ENCODE measurements at regions not wholly inside any gene's neighbourhood (a gene's known extent, or its start where the extent isn't known, plus 50 kb on each side); places are given as distances from the start of the nearest gene placed in this dataset.

- H3K36me3 ChIP-seq (ENCODE audit: insufficient read depth, low read length), result no peaks in the 10 kb centered on the region
These were observed 134.2 kb downstream of the CHIC2 start for GRCh38 chr4:53929955-53930798.

GRCh38 chr4:53929311-53929710 lies 135.1 kb downstream of the CHIC2 start:
- Histone ChIP-seq H3K36me3 (ENCODE audit: insufficient read depth, low read length) (no peaks in the 10 kb centered on the region), H2AFZ (ENCODE audit: low read depth, low read length) (no peak overlapping the region), H3K4me1 (ENCODE audit: insufficient read depth, low read length) (no peaks in the 10 kb centered on the region), H3K9me3 (ENCODE audit: low read length) (no peaks in the 10 kb centered on the region), H3K27me3 (ENCODE audit: insufficient read depth, low read length) (peaks cover 13% of the 10 kb centered on the region), H3K4me3 (ENCODE audit: low read length) (no peak overlapping the region)

More at GRCh38 chr4:53929955-53930798, 134.2 kb downstream of the CHIC2 start:
- H3K4me3 ChIP-seq (ENCODE audit: low read length), result no peak overlapping the region
- peaks cover 9% of the 10 kb centered on the region for H3K27me3 ChIP-seq (ENCODE audit: insufficient read depth, low read length)
- no peaks in the 10 kb centered on the region for H3K4me1 ChIP-seq (ENCODE audit: insufficient read depth, low read length)
- no peak overlapping the region for H2AFZ ChIP-seq (ENCODE audit: low read depth, low read length)
- H3K9me3 ChIP-seq (ENCODE audit: low read length), result no peaks in the 10 kb centered on the region

- H3K36me3 ChIP-seq (ENCODE audit: insufficient read depth, low read length), result no peaks in the 10 kb centered on the region
- H2AFZ ChIP-seq (ENCODE audit: low read depth, low read length), result no peak overlapping the region
- peaks cover 13% of the 10 kb centered on the region for H3K27me3 ChIP-seq (ENCODE audit: insufficient read depth, low read length)
- no peak overlapping the region for H3K4me3 ChIP-seq (ENCODE audit: low read length)
- no peaks in the 10 kb centered on the region for H3K4me1 ChIP-seq (ENCODE audit: insufficient read depth, low read length)
- no peaks in the 10 kb centered on the region for H3K9me3 ChIP-seq (ENCODE audit: low read length)
These were observed 135.6 kb downstream of the CHIC2 start for GRCh38 chr4:53928825-53929224.

GRCh38 chr4:53925050-53925605 lies 139.3 kb downstream of the CHIC2 start:
- no peak overlapping the region for H3K4me3 ChIP-seq (ENCODE audit: low read length)
- no peaks in the 10 kb centered on the region for H3K4me1 ChIP-seq (ENCODE audit: insufficient read depth, low read length)
- H3K9me3 ChIP-seq (ENCODE audit: low read length), result no peaks in the 10 kb centered on the region
- H2AFZ ChIP-seq (ENCODE audit: low read depth, low read length), result no peak overlapping the region
- H3K36me3 ChIP-seq (ENCODE audit: insufficient read depth, low read length), result no peaks in the 10 kb centered on the region
- peaks cover 14% of the 10 kb centered on the region for H3K27me3 ChIP-seq (ENCODE audit: insufficient read depth, low read length)

- no peaks in the 10 kb centered on the region for H3K36me3 ChIP-seq (ENCODE audit: insufficient read depth, low read length)
- no peaks in the 10 kb centered on the region for H3K4me1 ChIP-seq (ENCODE audit: insufficient read depth, low read length)
- no peak overlapping the region for H3K4me3 ChIP-seq (ENCODE audit: low read length)
- no peaks in the 10 kb centered on the region for H3K9me3 ChIP-seq (ENCODE audit: low read length)
- peaks cover 18% of the 10 kb centered on the region for H3K27me3 ChIP-seq (ENCODE audit: insufficient read depth, low read length)
- H2AFZ ChIP-seq (ENCODE audit: low read depth, low read length), result no peak overlapping the region
These were observed 139.9 kb downstream of the CHIC2 start for GRCh38 chr4:53924333-53925049.

- H2AFZ ChIP-seq (ENCODE audit: low read depth, low read length), result no peak overlapping the region
- H3K27me3 ChIP-seq (ENCODE audit: insufficient read depth, low read length), result peaks cover 18% of the 10 kb centered on the region
- H3K36me3 ChIP-seq (ENCODE audit: insufficient read depth, low read length), result no peaks in the 10 kb centered on the region
- H3K4me3 ChIP-seq (ENCODE audit: low read length), result no peak overlapping the region
- H3K9me3 ChIP-seq (ENCODE audit: low read length), result no peaks in the 10 kb centered on the region
- no peaks in the 10 kb centered on the region for H3K4me1 ChIP-seq (ENCODE audit: insufficient read depth, low read length)
These were observed 140.5 kb downstream of the CHIC2 start for GRCh38 chr4:53923921-53924320.

GRCh38 chr4:53921856-53922255 lies 142.5 kb downstream of the CHIC2 start:
- Histone ChIP-seq H3K27me3 (ENCODE audit: insufficient read depth, low read length) (peaks cover 24% of the 10 kb centered on the region), H2AFZ (ENCODE audit: low read depth, low read length) (no peak overlapping the region), H3K9me3 (ENCODE audit: low read length) (no peaks in the 10 kb centered on the region), H3K4me1 (ENCODE audit: insufficient read depth, low read length) (no peaks in the 10 kb centered on the region), H3K4me3 (ENCODE audit: low read length) (no peak overlapping the region), H3K36me3 (ENCODE audit: insufficient read depth, low read length) (no peaks in the 10 kb centered on the region)

GRCh38 chr4:53920883-53921282 lies 143.5 kb downstream of the CHIC2 start:
- H3K4me3 ChIP-seq (ENCODE audit: low read length), result no peak overlapping the region
- peaks cover 19% of the 10 kb centered on the region for H3K27me3 ChIP-seq (ENCODE audit: insufficient read depth, low read length)
- H3K36me3 ChIP-seq (ENCODE audit: insufficient read depth, low read length), result no peaks in the 10 kb centered on the region
- no peak overlapping the region for H2AFZ ChIP-seq (ENCODE audit: low read depth, low read length)
- no peaks in the 10 kb centered on the region for H3K4me1 ChIP-seq (ENCODE audit: insufficient read depth, low read length)
- no peaks in the 10 kb centered on the region for H3K9me3 ChIP-seq (ENCODE audit: low read length)

- Histone ChIP-seq H3K9me3 (ENCODE audit: low read length) (no peaks in the 10 kb centered on the region), H3K4me3 (ENCODE audit: low read length) (no peak overlapping the region), H3K4me1 (ENCODE audit: insufficient read depth, low read length) (no peaks in the 10 kb centered on the region), H3K27me3 (ENCODE audit: insufficient read depth, low read length) (peaks cover 24% of the 10 kb centered on the region), H2AFZ (ENCODE audit: low read depth, low read length) (no peak overlapping the region), H3K36me3 (ENCODE audit: insufficient read depth, low read length) (no peaks in the 10 kb centered on the region)
These were observed 144.3 kb downstream of the CHIC2 start for GRCh38 chr4:53920116-53920515.

GRCh38 chr4:53919535-53919934 lies 144.9 kb downstream of the CHIC2 start:
- Histone ChIP-seq H3K27me3 (ENCODE audit: insufficient read depth, low read length) (peaks cover 23% of the 10 kb centered on the region), H3K4me1 (ENCODE audit: insufficient read depth, low read length) (no peaks in the 10 kb centered on the region), H3K36me3 (ENCODE audit: insufficient read depth, low read length) (no peaks in the 10 kb centered on the region), H3K4me3 (ENCODE audit: low read length) (no peak overlapping the region), H3K9me3 (ENCODE audit: low read length) (no peaks in the 10 kb centered on the region), H2AFZ (ENCODE audit: low read depth, low read length) (no peak overlapping the region)

- Histone ChIP-seq H3K4me1 (ENCODE audit: insufficient read depth, low read length) (no peaks in the 10 kb centered on the region), H3K36me3 (ENCODE audit: insufficient read depth, low read length) (no peaks in the 10 kb centered on the region), H3K4me3 (ENCODE audit: low read length) (no peak overlapping the region), H2AFZ (ENCODE audit: low read depth, low read length) (no peak overlapping the region), H3K27me3 (ENCODE audit: insufficient read depth, low read length) (peaks cover 21% of the 10 kb centered on the region), H3K9me3 (ENCODE audit: low read length) (no peaks in the 10 kb centered on the region)
These were observed 146.7 kb downstream of the CHIC2 start for GRCh38 chr4:53917729-53918128.

GRCh38 chr4:53916431-53916889 lies 147.9 kb downstream of the CHIC2 start:
- no peak overlapping the region for H2AFZ ChIP-seq (ENCODE audit: low read depth, low read length)
- no peaks in the 10 kb centered on the region for H3K36me3 ChIP-seq (ENCODE audit: insufficient read depth, low read length)
- H3K9me3 ChIP-seq (ENCODE audit: low read length), result no peaks in the 10 kb centered on the region
- H3K4me1 ChIP-seq (ENCODE audit: insufficient read depth, low read length), result no peaks in the 10 kb centered on the region
- H3K4me3 ChIP-seq (ENCODE audit: low read length), result no peak overlapping the region
- H3K27me3 ChIP-seq (ENCODE audit: insufficient read depth, low read length), result peaks cover 19% of the 10 kb centered on the region

- Histone ChIP-seq H3K9me3 (ENCODE audit: low read length) (no peaks in the 10 kb centered on the region), H2AFZ (ENCODE audit: low read depth, low read length) (no peak overlapping the region), H3K4me1 (ENCODE audit: insufficient read depth, low read length) (no peaks in the 10 kb centered on the region), H3K27me3 (ENCODE audit: insufficient read depth, low read length) (peaks cover 11% of the 10 kb centered on the region), H3K4me3 (ENCODE audit: low read length) (no peak overlapping the region), H3K36me3 (ENCODE audit: insufficient read depth, low read length) (no peaks in the 10 kb centered on the region)
These were observed 149.9 kb downstream of the CHIC2 start for GRCh38 chr4:53914313-53915016.
